Tibial artery (tissue), 4 donors: ENCODE measurements at regions not wholly inside any gene's neighbourhood (a gene's known extent, or its start where the extent isn't known, plus 50 kb on each side); places are given as distances from the start of the nearest gene placed in this dataset.

Experiments
- DNase-seq, 2 donors: peaks; one replicate each; pipeline ENCODE4 v3.0.0-alpha.2; 2019
- H3K27ac ChIP-seq, 2 donors: fragments of 200-600 bp; sonication (generic) in 1 of 2; 1 replicate in 1 of 2; 2 replicates in 1 of 2; pipeline ENCODE4 v1.5.1; 2018 to 2019; ENCODE audit warnings: mild to moderate bottlenecking in 1 of 2
- H3K27me3 ChIP-seq, 2 donors: fragments of 200-600 bp; sonication (generic) in 1 of 2; one replicate each; pipeline versions ENCODE4 v1.5.1 to v1.6.0; 2016 to 2019
- H3K36me3 ChIP-seq, 3 donors: fragments of 200-600 bp; sonication (generic) in 2 of 3; one replicate each; pipeline ENCODE4 v1.5.1; 2016 to 2019; ENCODE audit warnings: mild to moderate bottlenecking in 2 of 3
- H3K4me1 ChIP-seq, 4 donors: fragments of 200-600 bp; sonication (generic) in 2 of 4; 1 replicate in 3 of 4; 2 replicates in 1 of 4; pipeline ENCODE4 v1.5.1; 2016 to 2019
- H3K4me3 ChIP-seq, 2 donors: fragments of 200-600 bp; sonication (generic) in 1 of 2; 1 replicate in 1 of 2; 2 replicates in 1 of 2; pipeline ENCODE4 v1.5.1; 2018 to 2019; ENCODE audit warnings: mild to moderate bottlenecking in 2 of 2
- H3K9me3 ChIP-seq, 3 donors: fragments of 200-600 bp; sonication (generic) in 1 of 3; one replicate each; pipeline ENCODE4 v1.5.1; 2016 to 2019
- intact Hi-C: fragments of 100-400 bp; cut with DNase I; formaldehyde crosslinking; loops from one replicate; pipeline ENCODE4 v1.15.0; 2023; ENCODE audit warnings: low total_unique reads
- TF ChIP-seq, protein P1 (sequence below), 2 experiments: fragments of 200-600 bp in 1 of 2; fragments of 450-650 bp in 1 of 2; IDR thresholded peaks; one replicate each; pipeline ENCODE4 v1.5.1; 2017 to 2019; ENCODE audit warnings: antibody characterized with exemption in 2 of 2, mild to moderate bottlenecking in 1 of 2, moderate library complexity in 1 of 2

DNA sequence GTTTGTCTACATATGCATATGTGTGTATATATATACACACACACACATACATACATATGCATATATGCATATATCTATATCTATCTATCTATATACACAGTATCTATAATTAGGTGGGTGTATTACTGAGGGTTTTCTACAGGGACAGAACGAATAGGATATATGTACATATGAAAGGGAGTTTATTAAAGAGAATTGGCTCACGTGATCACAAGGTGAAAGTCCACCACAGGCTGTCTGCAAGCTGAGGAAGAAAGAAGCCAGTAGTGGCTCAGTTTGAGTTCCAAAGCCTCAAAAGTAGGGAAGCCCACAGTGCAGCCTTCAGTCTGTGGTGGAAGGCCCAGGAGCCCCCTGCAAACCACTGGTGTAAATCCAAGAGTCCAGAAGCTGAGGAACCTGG is 756.0 kb upstream of the ACVR2A start:
- no peaks in the 10 kb centered on the region for H3K27me3 ChIP-seq
- no peak overlapping the region for H3K4me3 ChIP-seq
- H3K27ac ChIP-seq, result no peak overlapping the region
- H3K9me3 ChIP-seq, result no peaks in the 10 kb centered on the region
- intact Hi-C loops, result no loop called here
- no peaks in the 10 kb centered on the region for H3K36me3 ChIP-seq
- DNase-seq, result no peak
- TF ChIP-seq, protein P1, sequence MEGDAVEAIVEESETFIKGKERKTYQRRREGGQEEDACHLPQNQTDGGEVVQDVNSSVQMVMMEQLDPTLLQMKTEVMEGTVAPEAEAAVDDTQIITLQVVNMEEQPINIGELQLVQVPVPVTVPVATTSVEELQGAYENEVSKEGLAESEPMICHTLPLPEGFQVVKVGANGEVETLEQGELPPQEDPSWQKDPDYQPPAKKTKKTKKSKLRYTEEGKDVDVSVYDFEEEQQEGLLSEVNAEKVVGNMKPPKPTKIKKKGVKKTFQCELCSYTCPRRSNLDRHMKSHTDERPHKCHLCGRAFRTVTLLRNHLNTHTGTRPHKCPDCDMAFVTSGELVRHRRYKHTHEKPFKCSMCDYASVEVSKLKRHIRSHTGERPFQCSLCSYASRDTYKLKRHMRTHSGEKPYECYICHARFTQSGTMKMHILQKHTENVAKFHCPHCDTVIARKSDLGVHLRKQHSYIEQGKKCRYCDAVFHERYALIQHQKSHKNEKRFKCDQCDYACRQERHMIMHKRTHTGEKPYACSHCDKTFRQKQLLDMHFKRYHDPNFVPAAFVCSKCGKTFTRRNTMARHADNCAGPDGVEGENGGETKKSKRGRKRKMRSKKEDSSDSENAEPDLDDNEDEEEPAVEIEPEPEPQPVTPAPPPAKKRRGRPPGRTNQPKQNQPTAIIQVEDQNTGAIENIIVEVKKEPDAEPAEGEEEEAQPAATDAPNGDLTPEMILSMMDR (IDR thresholded peaks at IDR 0.05), result no peak
- H3K4me1 ChIP-seq, result no peaks in the 10 kb centered on the region

DNA sequence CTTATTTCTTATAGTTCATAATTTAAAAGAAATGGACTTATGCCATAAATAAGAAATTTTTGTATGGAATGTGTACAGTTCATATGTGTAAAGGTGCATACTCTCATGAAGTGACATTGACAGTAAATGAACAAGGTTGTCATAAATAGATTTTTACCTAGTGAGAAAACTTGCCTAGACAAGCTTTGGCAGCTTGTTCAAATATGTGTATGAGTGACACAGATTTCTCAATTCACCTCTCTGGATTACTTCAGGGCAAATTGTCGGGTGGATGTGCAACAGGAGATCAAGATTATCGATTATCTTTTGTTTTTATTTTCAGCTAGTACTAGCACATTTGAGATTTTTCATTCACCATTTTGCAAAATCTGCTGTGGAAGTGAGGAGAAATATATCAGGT is 758.1 kb upstream of the ACVR2A start:
- DNase-seq, result no peak
- TF ChIP-seq, protein P1 (IDR thresholded peaks at IDR 0.05), result no peak
- Histone ChIP-seq H3K36me3 (no peaks in the 10 kb centered on the region), H3K27me3 (no peaks in the 10 kb centered on the region), H3K4me1 (no peaks in the 10 kb centered on the region), H3K9me3 (no peaks in the 10 kb centered on the region), H3K27ac (no peak overlapping the region), H3K4me3 (no peak overlapping the region)
- intact Hi-C loops, result no loop called here

DNA sequence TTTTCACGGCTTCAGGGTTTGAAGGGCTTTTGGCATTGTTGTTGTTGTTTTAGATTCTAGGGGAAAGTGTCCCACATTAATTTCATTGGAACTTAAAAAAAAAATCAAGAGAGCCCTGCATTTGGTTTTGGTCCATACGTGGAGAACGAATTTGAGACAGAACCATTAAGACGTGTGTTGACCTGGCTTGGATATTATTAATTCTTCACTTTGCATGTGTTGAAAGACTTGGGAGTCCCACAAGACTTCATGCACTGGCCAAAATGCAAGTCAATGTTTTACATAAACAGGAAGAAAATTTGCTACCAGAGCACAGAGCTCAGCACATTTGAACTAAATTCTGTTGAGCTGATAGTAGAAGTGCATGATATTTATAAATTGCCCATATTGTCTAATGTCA is 761.2 kb upstream of the ACVR2A start:
- intact Hi-C loops, result no loop called here
- DNase-seq, result no peak
- TF ChIP-seq, protein P1 (IDR thresholded peaks at IDR 0.05), result no peak
- Histone ChIP-seq H3K9me3 (no peaks in the 10 kb centered on the region), H3K36me3 (no peaks in the 10 kb centered on the region), H3K27me3 (no peaks in the 10 kb centered on the region), H3K27ac (no peak overlapping the region), H3K4me1 (no peaks in the 10 kb centered on the region), H3K4me3 (no peak overlapping the region)

DNA sequence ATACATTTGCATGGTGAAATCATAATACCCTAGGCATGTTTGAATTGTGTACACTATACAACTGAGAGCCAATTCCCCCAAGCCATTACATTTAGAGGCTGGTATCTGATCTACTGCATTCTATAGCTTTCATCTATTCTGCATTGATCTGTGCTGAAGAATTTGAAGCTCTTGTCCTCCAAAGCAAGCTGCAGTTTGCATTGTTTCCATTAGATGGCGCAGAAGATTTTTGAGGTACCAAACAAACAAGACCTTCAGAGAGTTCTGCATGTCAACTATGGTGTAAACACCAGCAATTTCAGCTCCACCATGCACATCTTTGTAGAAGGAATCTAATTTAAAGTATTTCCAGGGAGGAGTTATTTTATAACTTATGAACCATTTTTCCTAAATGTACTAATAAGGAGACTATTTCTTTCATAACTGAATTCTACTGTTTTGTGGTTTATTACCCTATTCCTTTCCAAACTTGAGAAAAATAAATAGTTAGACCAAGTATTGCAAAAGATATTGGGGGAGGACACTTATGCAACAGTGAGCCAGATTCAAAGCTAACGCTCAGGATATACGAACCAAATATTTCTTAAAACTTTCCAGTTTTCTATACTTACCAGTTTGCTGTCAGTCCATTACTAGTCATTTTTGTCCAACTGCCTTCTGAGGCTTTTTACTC is 761.8 kb upstream of the ACVR2A start:
- DNase-seq, result peak in 1 of 2 donors; percentile 33
- Histone ChIP-seq H3K4me3 (no peak overlapping the region), H3K27me3 (no peaks in the 10 kb centered on the region), H3K36me3 (no peaks in the 10 kb centered on the region), H3K4me1 (no peaks in the 10 kb centered on the region), H3K9me3 (no peaks in the 10 kb centered on the region), H3K27ac (no peak overlapping the region)
- TF ChIP-seq, protein P1 (IDR thresholded peaks at IDR 0.05), result peak; percentile 59 to 63
- intact Hi-C loops, result no loop called here

DNA sequence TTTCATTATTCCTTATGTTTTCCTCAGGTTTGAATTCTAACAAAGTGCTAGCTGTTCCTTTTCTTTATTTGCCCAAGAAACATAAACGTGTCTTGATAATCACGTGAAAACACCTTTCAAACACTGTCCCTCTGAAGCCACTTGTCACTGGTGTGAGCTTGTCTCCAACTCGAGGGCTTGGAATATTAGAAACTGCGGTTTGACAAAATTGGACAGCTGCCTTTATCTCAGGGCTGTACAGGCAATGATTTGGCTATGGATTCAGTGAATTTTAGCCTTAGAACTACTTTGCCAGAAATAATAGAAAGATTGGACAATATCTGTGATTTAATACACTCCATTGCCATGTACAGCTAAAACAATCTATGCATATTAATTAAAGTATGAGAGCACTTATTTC is 763.0 kb upstream of the ACVR2A start:
- TF ChIP-seq, protein P1 (IDR thresholded peaks at IDR 0.05), result no peak
- no peaks in the 10 kb centered on the region for H3K36me3 ChIP-seq
- DNase-seq, result no peak
- no peaks in the 10 kb centered on the region for H3K4me1 ChIP-seq
- H3K4me3 ChIP-seq, result no peak overlapping the region
- no peaks in the 10 kb centered on the region for H3K27me3 ChIP-seq
- no peak overlapping the region for H3K27ac ChIP-seq
- no peaks in the 10 kb centered on the region for H3K9me3 ChIP-seq
- intact Hi-C loops, result no loop called here

DNA sequence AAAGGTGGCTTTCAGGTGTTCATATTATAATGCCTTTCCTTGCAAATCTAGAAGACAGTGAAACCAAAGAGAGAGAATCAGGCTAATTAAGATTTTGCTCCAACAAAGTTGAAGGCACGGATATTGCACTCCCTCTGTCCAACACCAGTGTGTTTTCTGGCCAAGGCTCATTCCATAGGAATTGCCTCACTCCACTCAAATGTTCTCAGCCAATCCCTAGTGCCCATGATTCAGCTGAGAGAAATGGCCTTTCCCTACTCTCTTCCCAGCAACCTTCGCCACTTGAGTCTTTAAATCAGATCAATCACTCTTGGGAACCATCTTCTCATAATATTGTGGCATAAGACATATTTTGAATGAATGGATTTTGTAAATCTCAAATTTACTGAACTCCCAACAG is 768.2 kb upstream of the ACVR2A start:
- no peaks in the 10 kb centered on the region for H3K36me3 ChIP-seq
- intact Hi-C loops, result no loop called here
- no peaks in the 10 kb centered on the region for H3K27me3 ChIP-seq
- no peak overlapping the region for H3K4me3 ChIP-seq
- no peaks in the 10 kb centered on the region for H3K4me1 ChIP-seq
- no peak overlapping the region for H3K27ac ChIP-seq
- TF ChIP-seq, protein P1 (IDR thresholded peaks at IDR 0.05), result no peak
- no peaks in the 10 kb centered on the region for H3K9me3 ChIP-seq
- no peak for DNase-seq
